ENCODE measurements at regions not wholly inside any gene's neighbourhood (a gene's known extent, or its start where the extent isn't known, plus 50 kb on each side); places are given as distances from the start of the nearest gene placed in this dataset.

- no peak for TF ChIP-seq CTCF (IDR thresholded peaks at IDR 0.05)
- TF ChIP-seq POLR2A (IDR thresholded peaks at IDR 0.05), result no peak
These were observed 155.8 kb upstream of the ALKAL2 start for GRCh38 chr2:443741-444140.
